Suprapubic skin (tissue), 4 donors: ENCODE measurements at regions not wholly inside any gene's neighbourhood (a gene's known extent, or its start where the extent isn't known, plus 50 kb on each side); places are given as distances from the start of the nearest gene placed in this dataset.
A peak's percentile ranks its signal among the peaks of the same experiment; 100 is the strongest.

Experiments
- DNase-seq, 2 donors: peaks; one replicate each; pipeline ENCODE4 v3.0.0-alpha.2; 2019; ENCODE audit warnings: low spot score in 2 of 2
- H3K27ac ChIP-seq: fragments of 200-600 bp; sonication (generic); one replicate; pipeline ENCODE4 v1.5.1; 2019
- H3K27me3 ChIP-seq: fragments of 200-600 bp; sonication (generic); one replicate; pipeline ENCODE4 v1.5.1; 2019
- H3K36me3 ChIP-seq: fragments of 200-600 bp; sonication (generic); one replicate; pipeline ENCODE4 v1.5.1; 2019
- H3K4me1 ChIP-seq: fragments of 200-600 bp; sonication (generic); one replicate; pipeline ENCODE4 v1.5.1; 2019
- H3K4me3 ChIP-seq: fragments of 200-600 bp; sonication (generic); one replicate; pipeline ENCODE4 v1.5.1; 2019; ENCODE audit warnings: mild to moderate bottlenecking
- H3K9me3 ChIP-seq: fragments of 200-600 bp; sonication (generic); one replicate; pipeline ENCODE4 v1.5.1; 2019
- EP300 ChIP-seq: sonication (generic); formaldehyde crosslinking; IDR thresholded peaks from one replicate; pipeline ENCODE4 v1.6.1; 2017; ENCODE audit warnings: antibody characterized with exemption
- POLR2A ChIP-seq, 2 donors: fragments of 450-650 bp; IDR thresholded peaks; one replicate each; pipeline ENCODE4 v1.6.1; 2017; ENCODE audit warnings: antibody characterized with exemption in 2 of 2, mild to moderate bottlenecking in 2 of 2, moderate library complexity in 2 of 2
- POLR2AphosphoS5 ChIP-seq, 3 donors: sonication (generic); formaldehyde crosslinking; IDR thresholded peaks; one replicate each; pipeline ENCODE4 v1.6.1; 2017; ENCODE audit warnings: antibody characterized with exemption in 3 of 3
- WGBS: methylation state at CpG from one replicate; pipeline ENCODE4 v1.1.5; 2018; 5-methylcytosine and 5-hydroxymethylcytosine counted together
- TF ChIP-seq, protein P1 (sequence below), 2 donors: fragments of 200-600 bp in 1 of 2; fragments of 450-650 bp in 1 of 2; sonication (generic) in 1 of 2; IDR thresholded peaks; one replicate each; pipeline ENCODE4 v1.5.1; 2016 to 2019; ENCODE audit warnings: antibody characterized with exemption in 2 of 2, mild to moderate bottlenecking in 1 of 2, moderate library complexity in 1 of 2

DNA sequence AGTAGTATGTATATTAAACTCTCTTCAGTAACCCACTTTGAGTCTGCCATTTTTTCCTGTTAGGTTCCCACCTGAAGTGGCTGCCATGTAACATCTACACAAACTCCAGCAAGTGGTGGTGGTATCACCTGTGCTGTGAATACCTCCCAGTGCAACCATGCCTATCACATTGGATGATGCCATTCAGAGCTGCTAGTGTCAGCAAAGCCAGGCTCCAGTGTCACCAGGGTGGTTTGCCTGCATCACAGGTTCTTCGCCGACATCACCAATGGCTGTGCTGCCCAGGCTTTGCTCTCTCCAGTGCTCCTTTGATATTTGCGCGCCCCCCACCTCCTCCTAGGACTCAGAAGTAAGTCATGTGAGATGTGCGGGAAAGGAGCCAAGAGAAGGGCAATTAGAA is 162.6 kb upstream of the FOXA2 start:
- no peaks in the 10 kb centered on the region for H3K4me1 ChIP-seq
- no peak overlapping the region for H3K4me3 ChIP-seq
- WGBS, result 98% methylated on average over 5 of the region's 5 CpGs
- TF ChIP-seq EP300 (no peak), POLR2A (IDR thresholded peaks at IDR 0.05) (no peak), POLR2AphosphoS5 (IDR thresholded peaks at IDR 0.05) (no peak)
- TF ChIP-seq, protein P1, sequence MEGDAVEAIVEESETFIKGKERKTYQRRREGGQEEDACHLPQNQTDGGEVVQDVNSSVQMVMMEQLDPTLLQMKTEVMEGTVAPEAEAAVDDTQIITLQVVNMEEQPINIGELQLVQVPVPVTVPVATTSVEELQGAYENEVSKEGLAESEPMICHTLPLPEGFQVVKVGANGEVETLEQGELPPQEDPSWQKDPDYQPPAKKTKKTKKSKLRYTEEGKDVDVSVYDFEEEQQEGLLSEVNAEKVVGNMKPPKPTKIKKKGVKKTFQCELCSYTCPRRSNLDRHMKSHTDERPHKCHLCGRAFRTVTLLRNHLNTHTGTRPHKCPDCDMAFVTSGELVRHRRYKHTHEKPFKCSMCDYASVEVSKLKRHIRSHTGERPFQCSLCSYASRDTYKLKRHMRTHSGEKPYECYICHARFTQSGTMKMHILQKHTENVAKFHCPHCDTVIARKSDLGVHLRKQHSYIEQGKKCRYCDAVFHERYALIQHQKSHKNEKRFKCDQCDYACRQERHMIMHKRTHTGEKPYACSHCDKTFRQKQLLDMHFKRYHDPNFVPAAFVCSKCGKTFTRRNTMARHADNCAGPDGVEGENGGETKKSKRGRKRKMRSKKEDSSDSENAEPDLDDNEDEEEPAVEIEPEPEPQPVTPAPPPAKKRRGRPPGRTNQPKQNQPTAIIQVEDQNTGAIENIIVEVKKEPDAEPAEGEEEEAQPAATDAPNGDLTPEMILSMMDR (IDR thresholded peaks at IDR 0.05), result no peak
- no peaks in the 10 kb centered on the region for H3K36me3 ChIP-seq
- no peak for DNase-seq
- no peaks in the 10 kb centered on the region for H3K27me3 ChIP-seq
- no peaks in the 10 kb centered on the region for H3K9me3 ChIP-seq
- no peak overlapping the region for H3K27ac ChIP-seq

DNA sequence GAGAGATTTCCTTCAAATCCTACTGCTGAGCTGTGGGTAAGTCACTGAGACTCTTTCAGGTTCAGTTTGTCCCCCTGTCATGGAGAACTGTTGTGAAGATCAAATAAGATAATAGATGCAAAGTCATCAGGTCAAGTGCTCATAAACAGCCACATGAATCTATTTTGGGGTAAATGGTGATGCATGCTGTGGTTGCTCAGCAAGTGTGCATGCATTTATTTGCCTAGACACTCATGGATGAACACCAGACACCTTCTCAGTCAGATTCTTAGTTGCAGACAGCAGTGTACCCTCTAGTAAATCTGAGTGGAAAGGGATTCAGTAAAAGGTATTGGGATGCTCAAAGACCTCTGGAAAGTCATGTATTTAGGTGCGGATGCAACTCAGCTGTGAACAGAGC is 168.0 kb upstream of the FOXA2 start:
- Histone ChIP-seq H3K9me3 (no peaks in the 10 kb centered on the region), H3K36me3 (no peaks in the 10 kb centered on the region), H3K4me3 (no peak overlapping the region), H3K4me1 (no peaks in the 10 kb centered on the region), H3K27me3 (no peaks in the 10 kb centered on the region), H3K27ac (no peak overlapping the region)
- no peak for DNase-seq
- 100% methylated on average over 1 of the region's 1 CpG for WGBS
- TF ChIP-seq, protein P1 (IDR thresholded peaks at IDR 0.05), result no peak
- TF ChIP-seq POLR2AphosphoS5 (IDR thresholded peaks at IDR 0.05) (no peak), EP300 (no peak), POLR2A (IDR thresholded peaks at IDR 0.05) (no peak)

GRCh38 chr20:22757424-22758183 is 173.2 kb upstream of the FOXA2 start:
- H3K4me1 ChIP-seq, result peaks cover 10% of the 10 kb centered on the region
- 86% methylated on average over 10 of the region's 10 CpGs for WGBS
- no peaks in the 10 kb centered on the region for H3K27me3 ChIP-seq
- H3K36me3 ChIP-seq, result no peaks in the 10 kb centered on the region
- no peak overlapping the region for H3K4me3 ChIP-seq
- TF ChIP-seq EP300 (no peak), POLR2AphosphoS5 (IDR thresholded peaks at IDR 0.05) (no peak), POLR2A (IDR thresholded peaks at IDR 0.05) (no peak)
- TF ChIP-seq, protein P1 (IDR thresholded peaks at IDR 0.05), result no peak
- H3K27ac ChIP-seq, result no peak overlapping the region
- H3K9me3 ChIP-seq, result no peaks in the 10 kb centered on the region
- DNase-seq, result no peak

DNA sequence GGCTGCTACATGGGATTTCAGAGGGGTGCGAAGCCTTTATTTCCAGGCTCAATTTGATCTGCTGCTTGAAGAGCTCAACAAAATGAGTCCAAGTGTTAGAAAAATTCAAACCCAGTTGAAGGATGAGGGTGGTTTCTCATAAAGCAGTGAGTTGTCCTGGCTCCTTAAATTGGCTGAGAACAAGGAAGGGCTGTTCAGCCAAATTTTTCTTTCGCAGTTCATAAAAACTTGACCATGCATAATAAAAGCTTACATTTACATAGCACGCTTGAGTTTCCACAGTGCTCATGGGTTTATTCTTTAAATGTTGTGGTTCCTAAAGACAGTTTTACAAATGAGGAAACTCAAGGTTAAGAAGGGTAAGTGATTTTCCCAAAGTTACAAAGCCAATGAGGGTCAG is 174.4 kb upstream of the FOXA2 start:
- Histone ChIP-seq H3K36me3 (no peaks in the 10 kb centered on the region), H3K27ac (no peak overlapping the region), H3K9me3 (no peaks in the 10 kb centered on the region), H3K4me3 (no peak overlapping the region), H3K27me3 (no peaks in the 10 kb centered on the region), H3K4me1 (peaks cover 20% of the 10 kb centered on the region)
- no peak for DNase-seq
- no peak for TF ChIP-seq EP300
- TF ChIP-seq POLR2AphosphoS5 (IDR thresholded peaks at IDR 0.05), result no peak
- TF ChIP-seq POLR2A (IDR thresholded peaks at IDR 0.05), result no peak
- TF ChIP-seq, protein P1 (IDR thresholded peaks at IDR 0.05), result no peak
- 74% methylated on average over 3 of the region's 3 CpGs for WGBS

- H3K9me3 ChIP-seq, result no peaks in the 10 kb centered on the region
- no peak for DNase-seq
- no peaks in the 10 kb centered on the region for H3K36me3 ChIP-seq
- whole genome bisulfite sequencing, result 44% methylated on average over 6 of the region's 6 CpGs
- no peak overlapping the region for H3K4me3 ChIP-seq
- peak overlapping the region; percentile 44 for H3K27ac ChIP-seq
- H3K4me1 ChIP-seq, result peaks cover 21% of the 10 kb centered on the region
- peaks cover 4% of the 10 kb centered on the region for H3K27me3 ChIP-seq
- no peak for TF ChIP-seq POLR2A (IDR thresholded peaks at IDR 0.05)
- TF ChIP-seq POLR2AphosphoS5 (IDR thresholded peaks at IDR 0.05), result no peak
- TF ChIP-seq, protein P1 (IDR thresholded peaks at IDR 0.05), result no peak
- no peak for TF ChIP-seq EP300
Observed at GRCh38 chr20:22762576-22763256, 178.3 kb upstream of the FOXA2 start.
